K562 (cell line): ENCODE measurements at regions not wholly inside any gene's neighbourhood (a gene's known extent, or its start where the extent isn't known, plus 50 kb on each side); places are given as distances from the start of the nearest gene placed in this dataset.

Source experiments
- NR2C2 ChIP-seq, 2 experiments: fragments of 200-800 bp in 1 of 2; sonication (Bioruptor generic) in 1 of 2; sonication (generic) in 1 of 2; formaldehyde crosslinking in 1 of 2; IDR thresholded peaks; 2 replicates each; pipeline versions ENCODE4 v1.6.1 to v1.8.0; 2016 to 2022; ENCODE audit warnings: mild to moderate bottlenecking in 1 of 2, missing compliant biosample characterization in 1 of 2, missing genetic modification characterization in 1 of 2, missing genetic modification reagents in 1 of 2
- PKNOX1 ChIP-seq: fragments of 450-650 bp; IDR thresholded peaks from 2 replicates; pipeline ENCODE4 v1.6.1; 2016
- POLR2A ChIP-seq: fragments of 450-650 bp; conservative IDR thresholded peaks from 2 replicates; pipeline ENCODE4 v1.6.1; 2016
- SFPQ ChIP-seq: fragments of 200-400 bp; formaldehyde crosslinking; IDR thresholded peaks from 2 replicates; pipeline ENCODE4 v1.6.1; 2017; ENCODE audit warnings: mild to moderate bottlenecking, low read depth, low read length, moderate library complexity
- THAP7 ChIP-seq: fragments of 250-450 bp; sonication (Bioruptor Pico); IDR thresholded peaks from 2 replicates; pipeline ENCODE4 v1.5.0; 2021
- THRAP3 ChIP-seq: fragments of 450-650 bp; IDR thresholded peaks from 2 replicates; pipeline ENCODE4 v1.6.1; 2016; ENCODE audit warnings: mild to moderate bottlenecking, inconsistent platforms, borderline replicate concordance
- ZC3H11A ChIP-seq: IDR thresholded peaks from 2 replicates; pipeline ENCODE4 v1.6.1; 2012; ENCODE audit warnings: low read depth, low read length, improper control_type of control experiment
- TF ChIP-seq, protein P1 (sequence below), 3 experiments: IDR thresholded peaks in 2 of 3; conservative IDR thresholded peaks in 1 of 3; 2 replicates each; pipeline ENCODE4 v1.5.1; 2011 to 2012; ENCODE audit warnings: low read length in 3 of 3, mild to moderate bottlenecking in 3 of 3, control low read depth in 2 of 3, improper control_type of control experiment in 1 of 3, inconsistent platforms in 1 of 3, low read depth in 1 of 3, mixed read lengths in 1 of 3, moderate library complexity in 1 of 3; ENCODE audit not compliant: insufficient read depth in 2 of 3
- TF ChIP-seq, protein P2 (sequence below), 2 experiments: IDR thresholded peaks in 1 of 2; conservative IDR thresholded peaks in 1 of 2; 2 replicates each; pipeline ENCODE4 v1.6.1; 2016; ENCODE audit warnings: low read depth in 2 of 2, mild to moderate bottlenecking in 1 of 2, missing compliant biosample characterization in 1 of 2, missing genetic modification characterization in 1 of 2, moderate library complexity in 1 of 2
- TF ChIP-seq, protein P3 (sequence below), 2 experiments: fragments of 450-650 bp in 1 of 2; IDR thresholded peaks; 2 replicates each; pipeline ENCODE4 v1.6.1; 2011 to 2017; ENCODE audit warnings: low read depth in 2 of 2, antibody characterized with exemption in 1 of 2, borderline replicate concordance in 1 of 2, low read length in 1 of 2, mild to moderate bottlenecking in 1 of 2, mixed read lengths in 1 of 2; ENCODE audit not compliant: control insufficient read depth in 1 of 2

GRCh38 chr19:27684293-27684692, 1528.7 kb downstream of the UQCRFS1 start:
- no peak for TF ChIP-seq THAP7
- TF ChIP-seq, protein P1, sequence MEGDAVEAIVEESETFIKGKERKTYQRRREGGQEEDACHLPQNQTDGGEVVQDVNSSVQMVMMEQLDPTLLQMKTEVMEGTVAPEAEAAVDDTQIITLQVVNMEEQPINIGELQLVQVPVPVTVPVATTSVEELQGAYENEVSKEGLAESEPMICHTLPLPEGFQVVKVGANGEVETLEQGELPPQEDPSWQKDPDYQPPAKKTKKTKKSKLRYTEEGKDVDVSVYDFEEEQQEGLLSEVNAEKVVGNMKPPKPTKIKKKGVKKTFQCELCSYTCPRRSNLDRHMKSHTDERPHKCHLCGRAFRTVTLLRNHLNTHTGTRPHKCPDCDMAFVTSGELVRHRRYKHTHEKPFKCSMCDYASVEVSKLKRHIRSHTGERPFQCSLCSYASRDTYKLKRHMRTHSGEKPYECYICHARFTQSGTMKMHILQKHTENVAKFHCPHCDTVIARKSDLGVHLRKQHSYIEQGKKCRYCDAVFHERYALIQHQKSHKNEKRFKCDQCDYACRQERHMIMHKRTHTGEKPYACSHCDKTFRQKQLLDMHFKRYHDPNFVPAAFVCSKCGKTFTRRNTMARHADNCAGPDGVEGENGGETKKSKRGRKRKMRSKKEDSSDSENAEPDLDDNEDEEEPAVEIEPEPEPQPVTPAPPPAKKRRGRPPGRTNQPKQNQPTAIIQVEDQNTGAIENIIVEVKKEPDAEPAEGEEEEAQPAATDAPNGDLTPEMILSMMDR (IDR thresholded peaks at IDR 0.05 in 2 of 3, conservative IDR thresholded peaks at IDR 0.05 in 1 of 3; ENCODE audit: insufficient read depth in 2 of 3, low read depth in 1 of 3, low read length in 3 of 3) = no peak
- no peak for TF ChIP-seq POLR2A
- no peak for TF ChIP-seq ZC3H11A
- no peak for TF ChIP-seq SFPQ
- TF ChIP-seq, protein P2, sequence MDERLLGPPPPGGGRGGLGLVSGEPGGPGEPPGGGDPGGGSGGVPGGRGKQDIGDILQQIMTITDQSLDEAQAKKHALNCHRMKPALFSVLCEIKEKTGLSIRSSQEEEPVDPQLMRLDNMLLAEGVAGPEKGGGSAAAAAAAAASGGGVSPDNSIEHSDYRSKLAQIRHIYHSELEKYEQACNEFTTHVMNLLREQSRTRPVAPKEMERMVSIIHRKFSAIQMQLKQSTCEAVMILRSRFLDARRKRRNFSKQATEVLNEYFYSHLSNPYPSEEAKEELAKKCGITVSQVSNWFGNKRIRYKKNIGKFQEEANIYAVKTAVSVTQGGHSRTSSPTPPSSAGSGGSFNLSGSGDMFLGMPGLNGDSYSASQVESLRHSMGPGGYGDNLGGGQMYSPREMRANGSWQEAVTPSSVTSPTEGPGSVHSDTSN (CRISPR knock-in tag; IDR thresholded peaks at IDR 0.05; ENCODE audit: low read depth) = no peak
- TF ChIP-seq, protein P2 (tag; conservative IDR thresholded peaks at IDR 0.05; ENCODE audit: low read depth) = no peak
- TF ChIP-seq PKNOX1 = no peak
- no peak for TF ChIP-seq THRAP3
- no peak for TF ChIP-seq NR2C2 (CRISPR knock-in tag; IDR thresholded peaks at IDR 0.05)
- TF ChIP-seq NR2C2 (tag; IDR thresholded peaks at IDR 0.05) = no peak
- TF ChIP-seq, protein P3, sequence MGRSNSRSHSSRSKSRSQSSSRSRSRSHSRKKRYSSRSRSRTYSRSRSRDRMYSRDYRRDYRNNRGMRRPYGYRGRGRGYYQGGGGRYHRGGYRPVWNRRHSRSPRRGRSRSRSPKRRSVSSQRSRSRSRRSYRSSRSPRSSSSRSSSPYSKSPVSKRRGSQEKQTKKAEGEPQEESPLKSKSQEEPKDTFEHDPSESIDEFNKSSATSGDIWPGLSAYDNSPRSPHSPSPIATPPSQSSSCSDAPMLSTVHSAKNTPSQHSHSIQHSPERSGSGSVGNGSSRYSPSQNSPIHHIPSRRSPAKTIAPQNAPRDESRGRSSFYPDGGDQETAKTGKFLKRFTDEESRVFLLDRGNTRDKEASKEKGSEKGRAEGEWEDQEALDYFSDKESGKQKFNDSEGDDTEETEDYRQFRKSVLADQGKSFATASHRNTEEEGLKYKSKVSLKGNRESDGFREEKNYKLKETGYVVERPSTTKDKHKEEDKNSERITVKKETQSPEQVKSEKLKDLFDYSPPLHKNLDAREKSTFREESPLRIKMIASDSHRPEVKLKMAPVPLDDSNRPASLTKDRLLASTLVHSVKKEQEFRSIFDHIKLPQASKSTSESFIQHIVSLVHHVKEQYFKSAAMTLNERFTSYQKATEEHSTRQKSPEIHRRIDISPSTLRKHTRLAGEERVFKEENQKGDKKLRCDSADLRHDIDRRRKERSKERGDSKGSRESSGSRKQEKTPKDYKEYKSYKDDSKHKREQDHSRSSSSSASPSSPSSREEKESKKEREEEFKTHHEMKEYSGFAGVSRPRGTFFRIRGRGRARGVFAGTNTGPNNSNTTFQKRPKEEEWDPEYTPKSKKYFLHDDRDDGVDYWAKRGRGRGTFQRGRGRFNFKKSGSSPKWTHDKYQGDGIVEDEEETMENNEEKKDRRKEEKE (IDR thresholded peaks at IDR 0.05; ENCODE audit: borderline replicate concordance in 1 of 2, control insufficient read depth in 1 of 2, low read depth in 2 of 2, low read length in 1 of 2) = no peak
